ENCODE measurements at regions not wholly inside any gene's neighbourhood (a gene's known extent, or its start where the extent isn't known, plus 50 kb on each side); places are given as distances from the start of the nearest gene placed in this dataset.

GRCh38 chr12:93163260-93164036, 214.3 kb upstream of the NUDT4 start:
- no peak for DNase-seq (ENCODE audit: low read depth, low spot score)

GRCh38 chr12:93164103-93164880, 213.4 kb upstream of the NUDT4 start:
- H3K4me3 ChIP-seq (ENCODE audit: low read length): no peak overlapping the region
- DNase-seq (ENCODE audit: low read depth, low spot score): no peak

More at GRCh38 chr12:93163260-93164036, 214.3 kb upstream of the NUDT4 start:
- no peak overlapping the region for H3K4me3 ChIP-seq (ENCODE audit: low read length)

GRCh38 chr12:93165384-93165932, 212.3 kb upstream of the NUDT4 start:
- DNase-seq (ENCODE audit: low read depth, low spot score): no peak
- no peak overlapping the region for H3K4me3 ChIP-seq (ENCODE audit: low read length)

GRCh38 chr12:93166541-93167307, 211.0 kb upstream of the NUDT4 start:
- no peak for DNase-seq (ENCODE audit: low read depth, low spot score)
- H3K4me3 ChIP-seq (ENCODE audit: low read length): no peak overlapping the region

GRCh38 chr12:93167331-93167730, 210.4 kb upstream of the NUDT4 start:
- no peak overlapping the region for H3K4me3 ChIP-seq (ENCODE audit: low read length)
- no peak for DNase-seq (ENCODE audit: low read depth, low spot score)

GRCh38 chr12:93167841-93168492, 209.8 kb upstream of the NUDT4 start:
- H3K4me3 ChIP-seq (ENCODE audit: low read length): no peak overlapping the region
- DNase-seq (ENCODE audit: low read depth, low spot score): no peak

- DNase-seq (ENCODE audit: low read depth, low spot score): no peak
- H3K4me3 ChIP-seq (ENCODE audit: low read length): no peak overlapping the region
Observed at GRCh38 chr12:93168751-93169150, 209.0 kb upstream of the NUDT4 start.

- no peak for DNase-seq (ENCODE audit: low read depth, low spot score)
- H3K4me3 ChIP-seq (ENCODE audit: low read length): no peak overlapping the region
Observed at GRCh38 chr12:93169536-93169935, 208.2 kb upstream of the NUDT4 start.

GRCh38 chr12:93170928-93171327, 206.8 kb upstream of the NUDT4 start:
- DNase-seq (ENCODE audit: low read depth, low spot score): no peak
- H3K4me3 ChIP-seq (ENCODE audit: low read length): no peak overlapping the region

- DNase-seq (ENCODE audit: low read depth, low spot score): peak; percentile 18
- H3K4me3 ChIP-seq (ENCODE audit: low read length): no peak overlapping the region
Observed at GRCh38 chr12:93173178-93173957, 204.4 kb upstream of the NUDT4 start.

- no peak overlapping the region for H3K4me3 ChIP-seq (ENCODE audit: low read length)
- no peak for DNase-seq (ENCODE audit: low read depth, low spot score)
Observed at GRCh38 chr12:93174048-93174447, 203.7 kb upstream of the NUDT4 start.

GRCh38 chr12:93174473-93174872, 203.3 kb upstream of the NUDT4 start:
- DNase-seq (ENCODE audit: low read depth, low spot score): no peak
- no peak overlapping the region for H3K4me3 ChIP-seq (ENCODE audit: low read length)

GRCh38 chr12:93176165-93176564, 201.6 kb upstream of the NUDT4 start:
- no peak overlapping the region for H3K4me3 ChIP-seq (ENCODE audit: low read length)
- no peak for DNase-seq (ENCODE audit: low read depth, low spot score)

- no peak overlapping the region for H3K4me3 ChIP-seq (ENCODE audit: low read length)
Observed at GRCh38 chr12:93176610-93177126, 201.1 kb upstream of the NUDT4 start.

GRCh38 chr12:93177208-93178153, 200.2 kb upstream of the NUDT4 start:
- no peak overlapping the region for H3K4me3 ChIP-seq (ENCODE audit: low read length)
- DNase-seq (ENCODE audit: low read depth, low spot score): no peak

More at GRCh38 chr12:93176610-93177126, 201.1 kb upstream of the NUDT4 start:
- DNase-seq (ENCODE audit: low read depth, low spot score): no peak

- no peak overlapping the region for H3K4me3 ChIP-seq (ENCODE audit: low read length)
- DNase-seq (ENCODE audit: low read depth, low spot score): no peak
Observed at GRCh38 chr12:93178154-93178878, 199.4 kb upstream of the NUDT4 start.
